H1 (cell line): ENCODE measurements at regions not wholly inside any gene's neighbourhood (a gene's known extent, or its start where the extent isn't known, plus 50 kb on each side); places are given as distances from the start of the nearest gene placed in this dataset.

Source experiments
- FOSL1 ChIP-seq: IDR thresholded peaks from 2 replicates; pipeline ENCODE4 v1.6.1; 2011; ENCODE audit warnings: mild to moderate bottlenecking, low read depth, low read length, moderate library complexity; ENCODE audit not compliant: insufficient read depth
- KDM4A ChIP-seq: IDR thresholded peaks from one replicate; pipeline ENCODE4 v1.7.1; 2012; ENCODE audit warnings: low read depth, mild to moderate bottlenecking, moderate library complexity, low read length, inconsistent platforms; ENCODE audit not compliant: severe bottlenecking
- SUZ12 ChIP-seq: fragments of 200-600 bp; sonication (generic); IDR thresholded peaks from 2 replicates; pipeline ENCODE4 v1.6.1; 2012; ENCODE audit warnings: mild to moderate bottlenecking, inconsistent platforms, low read length, moderate library complexity, mixed read lengths
- TBP ChIP-seq: IDR thresholded peaks from 2 replicates; pipeline ENCODE4 v1.6.1; 2011; ENCODE audit warnings: low read depth, low read length, improper control_type of control experiment

DNA sequence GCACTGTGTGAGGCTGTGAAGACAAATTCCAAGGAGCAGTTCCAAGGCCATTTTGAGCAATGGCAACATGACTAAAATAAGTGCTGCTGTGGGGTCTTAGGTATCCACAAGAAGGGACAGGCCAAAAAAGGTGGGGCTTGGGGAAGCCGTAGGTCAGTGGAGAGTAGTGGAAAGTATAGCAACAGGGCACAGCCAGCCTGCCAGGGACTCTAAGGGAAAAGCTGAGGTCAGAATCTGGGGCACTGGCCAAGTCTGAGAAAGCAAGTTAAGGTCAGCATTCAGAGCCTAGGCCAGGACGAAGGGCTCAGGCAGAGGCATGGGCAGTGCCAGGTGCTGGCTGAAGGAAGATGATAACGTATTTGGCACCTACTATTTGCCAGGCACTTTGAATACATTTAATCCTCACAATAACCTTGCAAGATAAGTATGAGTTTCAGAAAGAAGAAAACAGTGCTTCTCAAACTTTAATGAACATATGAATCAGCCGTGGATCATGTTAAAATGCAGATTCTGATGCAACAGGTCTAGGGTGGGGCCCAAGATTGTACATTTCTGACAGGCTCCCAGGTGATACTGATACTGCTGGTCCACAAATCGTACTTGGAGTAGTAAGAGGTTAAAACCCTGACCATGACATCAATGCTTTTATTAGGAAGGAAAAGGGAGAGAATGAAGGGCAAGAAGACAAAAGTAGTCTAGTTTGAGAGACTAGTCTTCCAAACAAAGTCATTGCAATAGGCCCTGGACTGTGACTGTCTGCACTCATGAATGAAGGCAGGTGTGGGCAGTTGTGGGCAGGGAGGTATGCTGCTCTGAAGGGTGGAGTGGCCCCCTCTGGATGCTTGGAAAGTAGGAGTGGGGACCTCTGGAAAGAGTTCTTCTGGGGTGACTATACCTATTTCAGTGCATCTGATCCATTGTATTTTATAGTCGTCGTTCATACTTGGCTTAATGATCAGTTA lies 106.3 kb upstream of the ANKRD28 start (continued):
- no peak for TF ChIP-seq KDM4A
- no peak for TF ChIP-seq SUZ12
- TF ChIP-seq TBP = no peak
- TF ChIP-seq FOSL1 = no peak
